ENCODE measurements at regions not wholly inside any gene's neighbourhood (a gene's known extent, or its start where the extent isn't known, plus 50 kb on each side); places are given as distances from the start of the nearest gene placed in this dataset.

GRCh38 chr2:65706411-65706810, 274.0 kb upstream of the SPRED2 start:
- H3K4me1 ChIP-seq (ENCODE audit: control insufficient read depth, insufficient read depth, low read length) = no peaks in the 10 kb centered on the region
- H3K36me3 ChIP-seq (ENCODE audit: control insufficient read depth, insufficient read depth, low read length) = no peaks in the 10 kb centered on the region
- no peak for DNase-seq
- no peak overlapping the region for H3K27ac ChIP-seq (ENCODE audit: low read length)
- H3K9me3 ChIP-seq (replicated peaks; ENCODE audit: control insufficient read depth, low read depth, low read length) = no peaks in the 10 kb centered on the region
- peaks cover 2% of the 10 kb centered on the region for H3K27me3 ChIP-seq (ENCODE audit: control insufficient read depth, insufficient read depth, low read length)
- no peak overlapping the region for H3K4me3 ChIP-seq (ENCODE audit: low read length)
- WGBS (ENCODE audit: insufficient coverage) = no CpG with 5 or more reads among the region's 1 CpG

- Histone ChIP-seq H3K4me1 (ENCODE audit: control insufficient read depth, insufficient read depth, low read length) (peaks cover 11% of the 10 kb centered on the region), H3K4me3 (ENCODE audit: low read length) (no peak overlapping the region), H3K9me3 (replicated peaks; ENCODE audit: control insufficient read depth, low read depth, low read length) (no peaks in the 10 kb centered on the region), H3K27me3 (ENCODE audit: control insufficient read depth, insufficient read depth, low read length) (peaks cover 2% of the 10 kb centered on the region), H3K27ac (ENCODE audit: low read length) (no peak overlapping the region), H3K36me3 (ENCODE audit: control insufficient read depth, insufficient read depth, low read length) (no peaks in the 10 kb centered on the region)
- no CpG with 5 or more reads among the region's 10 CpGs for WGBS (ENCODE audit: insufficient coverage)
- no peak for DNase-seq
Measured at GRCh38 chr2:65701191-65701590, 268.8 kb upstream of the SPRED2 start.

GRCh38 chr2:65700720-65701119, 268.3 kb upstream of the SPRED2 start:
- H3K4me1 ChIP-seq (ENCODE audit: control insufficient read depth, insufficient read depth, low read length) = peaks cover 11% of the 10 kb centered on the region
- no peaks in the 10 kb centered on the region for H3K36me3 ChIP-seq (ENCODE audit: control insufficient read depth, insufficient read depth, low read length)
- H3K9me3 ChIP-seq (replicated peaks; ENCODE audit: control insufficient read depth, low read depth, low read length) = no peaks in the 10 kb centered on the region
- DNase-seq = peak; percentile 39
- WGBS (ENCODE audit: insufficient coverage) = 33% methylated on average over 6 of the region's 7 CpGs
- H3K27me3 ChIP-seq (ENCODE audit: control insufficient read depth, insufficient read depth, low read length) = peaks cover 2% of the 10 kb centered on the region
- no peak overlapping the region for H3K4me3 ChIP-seq (ENCODE audit: low read length)
- H3K27ac ChIP-seq (ENCODE audit: low read length) = no peak overlapping the region

GRCh38 chr2:65700004-65700651, 267.7 kb upstream of the SPRED2 start:
- WGBS (ENCODE audit: insufficient coverage) = 52% methylated on average over 8 of the region's 10 CpGs
- Histone ChIP-seq H3K27me3 (ENCODE audit: control insufficient read depth, insufficient read depth, low read length) (peaks cover 2% of the 10 kb centered on the region), H3K36me3 (ENCODE audit: control insufficient read depth, insufficient read depth, low read length) (no peaks in the 10 kb centered on the region), H3K9me3 (replicated peaks; ENCODE audit: control insufficient read depth, low read depth, low read length) (no peaks in the 10 kb centered on the region), H3K27ac (ENCODE audit: low read length) (no peak overlapping the region), H3K4me3 (ENCODE audit: low read length) (no peak overlapping the region), H3K4me1 (ENCODE audit: control insufficient read depth, insufficient read depth, low read length) (peaks cover 11% of the 10 kb centered on the region)
- DNase-seq = no peak

GRCh38 chr2:65691816-65692215, 259.4 kb upstream of the SPRED2 start:
- no peaks in the 10 kb centered on the region for H3K4me1 ChIP-seq (ENCODE audit: control insufficient read depth, insufficient read depth, low read length)
- H3K27ac ChIP-seq (ENCODE audit: low read length) = no peak overlapping the region
- H3K9me3 ChIP-seq (replicated peaks; ENCODE audit: control insufficient read depth, low read depth, low read length) = no peaks in the 10 kb centered on the region
- DNase-seq = no peak
- H3K4me3 ChIP-seq (ENCODE audit: low read length) = no peak overlapping the region
- no peaks in the 10 kb centered on the region for H3K36me3 ChIP-seq (ENCODE audit: control insufficient read depth, insufficient read depth, low read length)
- WGBS (ENCODE audit: insufficient coverage) = 66% methylated on average over 2 of the region's 5 CpGs
- H3K27me3 ChIP-seq (ENCODE audit: control insufficient read depth, insufficient read depth, low read length) = no peaks in the 10 kb centered on the region

GRCh38 chr2:65688141-65688886, 255.9 kb upstream of the SPRED2 start:
- Histone ChIP-seq H3K4me1 (ENCODE audit: control insufficient read depth, insufficient read depth, low read length) (no peaks in the 10 kb centered on the region), H3K27me3 (ENCODE audit: control insufficient read depth, insufficient read depth, low read length) (no peaks in the 10 kb centered on the region), H3K27ac (ENCODE audit: low read length) (no peak overlapping the region), H3K9me3 (replicated peaks; ENCODE audit: control insufficient read depth, low read depth, low read length) (no peaks in the 10 kb centered on the region), H3K4me3 (ENCODE audit: low read length) (no peak overlapping the region), H3K36me3 (ENCODE audit: control insufficient read depth, insufficient read depth, low read length) (no peaks in the 10 kb centered on the region)
- WGBS (ENCODE audit: insufficient coverage) = no CpG with 5 or more reads among the region's 4 CpGs
- DNase-seq = no peak

GRCh38 chr2:65687614-65688013, 255.2 kb upstream of the SPRED2 start:
- no peaks in the 10 kb centered on the region for H3K27me3 ChIP-seq (ENCODE audit: control insufficient read depth, insufficient read depth, low read length)
- WGBS (ENCODE audit: insufficient coverage) = 76% methylated on average over 8 of the region's 9 CpGs
- no peak overlapping the region for H3K4me3 ChIP-seq (ENCODE audit: low read length)

GRCh38 chr2:65686928-65687521, 254.6 kb upstream of the SPRED2 start:
- Histone ChIP-seq H3K9me3 (replicated peaks; ENCODE audit: control insufficient read depth, low read depth, low read length) (no peaks in the 10 kb centered on the region), H3K27ac (ENCODE audit: low read length) (no peak overlapping the region), H3K36me3 (ENCODE audit: control insufficient read depth, insufficient read depth, low read length) (no peaks in the 10 kb centered on the region), H3K4me1 (ENCODE audit: control insufficient read depth, insufficient read depth, low read length) (no peaks in the 10 kb centered on the region), H3K4me3 (ENCODE audit: low read length) (no peak overlapping the region), H3K27me3 (ENCODE audit: control insufficient read depth, insufficient read depth, low read length) (no peaks in the 10 kb centered on the region)
- peak; percentile 20 for DNase-seq
- WGBS (ENCODE audit: insufficient coverage) = 80% methylated on average over 1 of the region's 5 CpGs

More at GRCh38 chr2:65687614-65688013, 255.2 kb upstream of the SPRED2 start:
- Histone ChIP-seq H3K9me3 (replicated peaks; ENCODE audit: control insufficient read depth, low read depth, low read length) (no peaks in the 10 kb centered on the region), H3K27ac (ENCODE audit: low read length) (no peak overlapping the region), H3K36me3 (ENCODE audit: control insufficient read depth, insufficient read depth, low read length) (no peaks in the 10 kb centered on the region), H3K4me1 (ENCODE audit: control insufficient read depth, insufficient read depth, low read length) (no peaks in the 10 kb centered on the region)
- no peak for DNase-seq

- Histone ChIP-seq H3K9me3 (replicated peaks; ENCODE audit: control insufficient read depth, low read depth, low read length) (no peaks in the 10 kb centered on the region), H3K4me1 (ENCODE audit: control insufficient read depth, insufficient read depth, low read length) (no peaks in the 10 kb centered on the region), H3K36me3 (ENCODE audit: control insufficient read depth, insufficient read depth, low read length) (no peaks in the 10 kb centered on the region), H3K4me3 (ENCODE audit: low read length) (no peak overlapping the region), H3K27me3 (ENCODE audit: control insufficient read depth, insufficient read depth, low read length) (no peaks in the 10 kb centered on the region), H3K27ac (ENCODE audit: low read length) (no peak overlapping the region)
- WGBS (ENCODE audit: insufficient coverage) = no CpG with 5 or more reads among the region's 1 CpG
- DNase-seq = no peak
Measured at GRCh38 chr2:65681503-65681902, 249.1 kb upstream of the SPRED2 start.

- H3K27ac ChIP-seq (ENCODE audit: low read length) = no peak overlapping the region
- no peaks in the 10 kb centered on the region for H3K4me1 ChIP-seq (ENCODE audit: control insufficient read depth, insufficient read depth, low read length)
- 77% methylated on average over 3 of the region's 5 CpGs for WGBS (ENCODE audit: insufficient coverage)
- H3K4me3 ChIP-seq (ENCODE audit: low read length) = no peak overlapping the region
- no peak for DNase-seq
- peaks cover 5% of the 10 kb centered on the region for H3K9me3 ChIP-seq (replicated peaks; ENCODE audit: control insufficient read depth, low read depth, low read length)
- H3K27me3 ChIP-seq (ENCODE audit: control insufficient read depth, insufficient read depth, low read length) = no peaks in the 10 kb centered on the region
- H3K36me3 ChIP-seq (ENCODE audit: control insufficient read depth, insufficient read depth, low read length) = no peaks in the 10 kb centered on the region
Measured at GRCh38 chr2:65678779-65679391, 246.5 kb upstream of the SPRED2 start.

Measured in muscle of leg (tissue), 3 donors.